Chondrocyte (in vitro differentiated cells): ENCODE measurements at regions not wholly inside any gene's neighbourhood (a gene's known extent, or its start where the extent isn't known, plus 50 kb on each side); places are given as distances from the start of the nearest gene placed in this dataset.

Experiments
- DNase-seq: peaks from one replicate; pipeline ENCODE4 v3.0.0; 2021; ENCODE audit warnings: mixed read lengths, low spot score
- H3K27ac Mint-ChIP-seq: one replicate; pipeline ENCODE4 v1.8.0; 2021; ENCODE audit warnings: mild to moderate bottlenecking, moderate library complexity, mixed read lengths; ENCODE audit not compliant: unreplicated experiment
- H3K27me3 Mint-ChIP-seq: 2 replicates; pipeline ENCODE4 v1.8.0; 2021; ENCODE audit warnings: low read depth, mixed read lengths
- H3K36me3 Mint-ChIP-seq: 2 replicates; pipeline ENCODE4 v1.8.0; 2021; ENCODE audit warnings: low read depth, mixed read lengths
- H3K4me1 Mint-ChIP-seq: 2 replicates; pipeline ENCODE4 v1.8.0; 2021; ENCODE audit warnings: low read depth, mild to moderate bottlenecking, mixed read lengths
- H3K4me3 Mint-ChIP-seq: one replicate; pipeline ENCODE4 v1.8.0; 2021; ENCODE audit warnings: mild to moderate bottlenecking, moderate library complexity, mixed read lengths; ENCODE audit not compliant: unreplicated experiment
- H3K9me3 Mint-ChIP-seq: 2 replicates; pipeline ENCODE4 v1.8.0; 2021; ENCODE audit warnings: low read depth, mixed read lengths
- CTCF ChIP-seq: fragments of 200-600 bp; sonication (generic); IDR thresholded peaks from 2 replicates; pipeline ENCODE4 v1.5.0; 2021; ENCODE audit warnings: antibody characterized with exemption, mild to moderate bottlenecking, moderate library complexity

DNA sequence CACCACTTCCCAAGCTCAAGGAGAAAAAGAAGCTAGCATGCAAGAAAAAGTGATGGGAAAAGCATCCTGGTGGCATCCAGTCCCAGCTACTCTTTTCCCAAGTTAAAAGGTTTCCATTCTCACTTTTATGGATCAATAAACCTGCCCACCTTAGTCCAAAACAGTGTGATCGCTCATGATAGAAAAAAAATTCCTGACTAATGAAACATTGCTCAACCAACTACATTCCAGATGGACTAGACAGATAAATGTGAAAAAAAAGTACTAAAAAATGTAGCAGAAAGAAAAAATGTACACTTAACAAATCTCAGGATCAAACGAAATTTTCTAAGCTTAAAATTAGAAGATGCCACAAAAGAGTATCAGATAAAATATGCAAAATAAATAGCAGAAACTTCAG, 312.2 kb downstream of the TMA16 start:
- no peak for TF ChIP-seq CTCF
- DNase-seq = no peak
- Mint-ChIP-seq H3K27me3 (peaks cover 8% of the 10 kb centered on the region), H3K4me1 (no peaks in the 10 kb centered on the region), H3K36me3 (no peaks in the 10 kb centered on the region), H3K27ac (no peak overlapping the region), H3K9me3 (no peaks in the 10 kb centered on the region), H3K4me3 (no peak overlapping the region)

DNA sequence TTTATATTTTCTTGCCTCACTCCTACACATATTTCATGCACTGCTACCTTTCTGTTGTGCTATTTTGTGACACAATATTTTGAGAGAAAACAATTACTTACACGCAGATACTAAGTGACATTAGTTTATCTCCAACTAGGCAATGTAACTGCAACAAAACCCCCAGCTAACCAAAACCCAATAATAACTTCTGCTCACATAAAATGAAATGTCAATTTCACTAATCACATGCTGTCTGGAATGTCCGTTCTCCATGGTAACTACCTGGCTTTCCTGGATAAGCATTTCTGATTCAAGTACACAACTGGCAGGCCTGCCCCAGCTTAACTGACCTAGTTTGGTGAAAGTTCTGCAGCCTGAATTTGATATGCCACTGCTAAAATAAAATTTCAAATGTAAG, 313.5 kb downstream of the TMA16 start:
- H3K4me1 Mint-ChIP-seq = no peaks in the 10 kb centered on the region
- H3K27me3 Mint-ChIP-seq = peaks cover 6% of the 10 kb centered on the region
- H3K4me3 Mint-ChIP-seq = no peak overlapping the region
- no peaks in the 10 kb centered on the region for H3K36me3 Mint-ChIP-seq
- TF ChIP-seq CTCF = no peak
- H3K27ac Mint-ChIP-seq = no peak overlapping the region
- no peak for DNase-seq
- H3K9me3 Mint-ChIP-seq = no peaks in the 10 kb centered on the region

GRCh38 chr4:163810755-163811154, 316.3 kb downstream of the TMA16 start:
- peaks cover 6% of the 10 kb centered on the region for H3K27me3 Mint-ChIP-seq
- H3K9me3 Mint-ChIP-seq = no peaks in the 10 kb centered on the region
- no peaks in the 10 kb centered on the region for H3K4me1 Mint-ChIP-seq
- H3K4me3 Mint-ChIP-seq = no peak overlapping the region
- no peak for DNase-seq
- TF ChIP-seq CTCF = no peak
- no peak overlapping the region for H3K27ac Mint-ChIP-seq
- no peaks in the 10 kb centered on the region for H3K36me3 Mint-ChIP-seq

DNA sequence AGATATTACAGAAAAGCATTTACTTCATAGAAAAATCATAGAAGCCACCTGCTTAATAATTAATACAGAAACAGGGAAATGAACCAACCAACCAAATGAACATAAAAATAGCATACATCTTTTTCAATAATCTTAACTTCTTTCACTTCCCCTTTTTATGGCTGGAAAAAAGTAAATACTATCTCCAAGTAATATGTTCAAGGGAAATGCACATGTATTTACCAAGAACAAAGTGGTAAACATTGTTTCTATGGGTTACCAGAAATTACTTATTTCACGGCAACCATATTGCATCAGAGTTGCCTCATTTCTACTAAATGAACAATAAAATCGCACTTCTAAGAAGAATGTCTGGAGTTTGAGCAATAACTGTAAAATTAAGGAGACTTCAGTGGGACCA, 321.3 kb downstream of the TMA16 start:
- no peak for TF ChIP-seq CTCF
- Mint-ChIP-seq H3K36me3 (no peaks in the 10 kb centered on the region), H3K4me1 (no peaks in the 10 kb centered on the region), H3K9me3 (no peaks in the 10 kb centered on the region), H3K27ac (no peak overlapping the region), H3K4me3 (no peak overlapping the region), H3K27me3 (peaks cover 2% of the 10 kb centered on the region)
- DNase-seq = no peak

DNA sequence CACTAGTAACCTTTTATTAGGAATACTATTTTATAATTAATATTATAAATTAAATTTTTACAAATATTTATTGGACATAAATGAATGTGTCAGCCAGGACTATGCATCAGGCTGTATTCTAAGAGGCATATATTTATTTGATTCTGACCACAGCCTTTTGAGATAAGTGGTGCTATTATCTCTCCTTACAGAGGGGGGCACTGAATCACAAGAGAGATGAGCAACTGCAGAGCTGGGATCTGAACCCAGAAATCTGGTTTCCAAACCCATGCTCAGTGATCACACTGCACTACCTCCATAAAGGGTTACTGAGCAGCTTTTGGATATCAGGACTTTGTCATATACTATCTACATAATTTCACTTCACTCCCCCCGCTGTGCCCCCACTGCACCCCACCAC, 322.0 kb downstream of the TMA16 start:
- Mint-ChIP-seq H3K36me3 (no peaks in the 10 kb centered on the region), H3K4me3 (no peak overlapping the region), H3K4me1 (no peaks in the 10 kb centered on the region), H3K9me3 (no peaks in the 10 kb centered on the region), H3K27ac (no peak overlapping the region), H3K27me3 (no peaks in the 10 kb centered on the region)
- no peak for DNase-seq
- no peak for TF ChIP-seq CTCF
